ENCODE measurements at regions not wholly inside any gene's neighbourhood (a gene's known extent, or its start where the extent isn't known, plus 50 kb on each side); places are given as distances from the start of the nearest gene placed in this dataset.

DNA sequence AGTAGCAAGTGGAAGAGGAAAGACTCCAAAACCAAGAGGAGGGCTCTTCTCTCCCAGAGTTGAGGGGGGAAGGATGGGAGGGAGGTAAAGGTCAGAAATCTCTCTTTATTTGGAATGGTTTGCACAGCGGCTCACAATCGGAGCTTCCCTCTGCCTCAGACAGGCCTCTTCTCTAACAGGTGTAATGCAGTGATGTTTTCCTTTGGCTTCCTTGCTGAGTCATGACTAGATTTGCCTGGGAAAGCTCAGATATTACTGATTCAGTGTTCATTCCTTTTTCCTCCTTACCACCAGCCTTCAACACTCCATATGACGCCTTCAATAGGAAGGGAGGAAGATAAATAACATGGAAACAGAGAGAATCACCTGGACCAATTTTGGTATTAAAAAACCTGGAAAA is 136.6 kb downstream of the RNF152 start:
- DNase-seq: no peak

DNA sequence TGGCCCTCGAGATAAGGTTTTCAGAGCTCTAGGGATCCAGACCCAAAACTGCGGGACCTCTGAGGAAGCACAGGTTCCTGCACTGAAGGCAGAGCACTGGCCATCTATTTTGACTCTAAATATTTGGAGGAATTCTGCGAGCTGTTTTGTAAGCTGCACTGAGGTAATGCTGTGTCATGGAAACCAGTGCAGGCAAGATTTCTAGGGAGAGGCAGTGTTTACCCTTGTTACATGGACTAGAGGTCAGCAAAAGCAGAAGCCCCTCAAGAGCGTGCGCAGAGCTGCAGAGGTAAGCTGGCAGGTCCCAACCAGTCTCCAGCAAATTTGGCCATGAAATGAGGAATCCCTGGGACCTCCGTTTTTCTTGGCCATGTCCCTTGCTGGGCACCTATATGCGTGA is 137.3 kb downstream of the RNF152 start:
- no peak for DNase-seq

DNA sequence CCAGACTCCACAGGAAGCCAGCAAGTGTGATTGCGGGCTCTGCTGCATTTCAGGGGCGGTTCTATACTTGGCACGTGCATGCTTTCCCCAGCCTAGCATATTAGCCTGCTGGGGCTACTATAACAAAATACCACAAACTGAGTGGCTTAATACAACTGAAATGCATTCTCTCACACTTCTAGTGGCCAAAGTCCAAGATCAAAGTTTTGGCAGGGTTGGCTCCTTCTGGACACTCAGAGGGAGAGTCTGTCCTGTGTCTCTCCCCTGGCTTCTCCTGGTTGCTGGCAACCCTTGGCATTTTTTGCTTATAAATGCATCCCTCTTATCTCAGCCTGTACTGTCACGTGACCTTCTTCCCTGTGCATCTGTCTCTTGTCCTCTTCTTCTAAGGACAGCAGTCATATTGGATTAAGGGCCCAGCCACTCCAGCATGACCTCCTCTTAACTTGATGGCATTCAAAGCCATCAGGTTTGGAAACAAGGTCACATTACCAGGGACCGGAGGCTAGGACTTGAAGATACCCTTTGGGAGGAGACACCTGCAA is 138.7 kb downstream of the RNF152 start:
- no peak for DNase-seq

DNA sequence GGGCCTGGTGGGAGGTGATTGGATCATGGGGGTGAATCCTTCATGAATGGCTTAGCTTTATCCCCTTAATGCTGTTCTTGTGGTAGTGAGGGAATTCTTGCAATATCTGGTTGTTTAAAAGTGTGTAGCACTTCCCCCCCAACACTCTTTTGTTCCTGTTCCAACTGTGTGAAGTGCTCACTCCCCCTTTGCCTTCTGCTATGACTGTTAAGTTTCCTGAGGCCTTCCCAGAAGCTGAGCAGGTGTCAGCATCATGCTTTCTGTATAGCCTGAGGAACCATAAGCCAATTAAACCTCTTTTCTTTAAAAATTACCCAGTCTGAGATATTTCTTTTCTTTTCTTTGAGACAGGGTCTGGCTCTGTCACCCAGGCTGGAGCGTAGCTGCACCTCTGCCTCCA is 139.4 kb downstream of the RNF152 start:
- no peak for DNase-seq

DNA sequence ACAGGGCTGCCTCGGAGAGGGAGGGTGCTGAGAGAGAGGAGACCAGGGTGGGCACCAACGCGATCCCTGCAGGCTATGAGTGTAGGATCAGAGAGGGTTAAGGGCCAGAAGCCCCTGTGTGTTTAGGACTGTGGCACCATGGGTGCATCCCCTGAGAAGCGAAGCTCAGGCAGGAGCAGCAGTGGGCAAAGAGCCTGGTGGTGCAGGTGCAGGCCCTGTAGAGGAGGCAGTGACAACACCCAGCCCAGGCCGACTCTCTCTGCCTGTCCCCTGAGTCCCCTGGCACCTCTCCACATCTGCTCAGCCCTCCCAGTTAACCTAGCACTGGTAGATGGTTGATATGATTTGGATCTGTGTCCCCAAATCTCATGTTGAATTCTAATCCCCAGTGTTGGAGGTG is 139.8 kb downstream of the RNF152 start:
- DNase-seq: no peak

- DNase-seq: no peak
Measured at GRCh38 chr18:61750840-61751668, 141.8 kb downstream of the RNF152 start.

- no peak for DNase-seq
Measured at GRCh38 chr18:61749546-61749945, 143.3 kb downstream of the RNF152 start.

- DNase-seq: no peak
Measured at GRCh38 chr18:61749031-61749430, 143.8 kb downstream of the RNF152 start.

DNA sequence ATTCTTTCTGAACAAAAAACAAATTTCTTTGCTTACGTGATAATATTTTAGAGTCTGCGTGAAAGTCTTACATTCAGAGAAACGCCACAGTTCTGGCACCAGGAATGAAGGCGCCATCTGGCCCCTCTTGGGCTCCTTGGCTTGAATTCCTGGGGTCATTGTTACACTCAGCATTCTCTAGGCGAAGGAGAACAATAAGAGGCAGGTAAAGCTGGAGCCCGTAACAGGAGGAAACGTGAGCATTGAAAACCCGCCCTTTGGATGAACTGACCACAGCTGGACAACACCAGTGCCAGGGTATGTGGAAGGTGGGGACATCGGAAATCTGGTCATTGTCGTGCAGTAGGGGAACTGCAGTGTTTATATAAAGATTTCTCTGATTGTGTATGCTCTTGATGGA is 144.8 kb downstream of the RNF152 start:
- no peak for DNase-seq

DNA sequence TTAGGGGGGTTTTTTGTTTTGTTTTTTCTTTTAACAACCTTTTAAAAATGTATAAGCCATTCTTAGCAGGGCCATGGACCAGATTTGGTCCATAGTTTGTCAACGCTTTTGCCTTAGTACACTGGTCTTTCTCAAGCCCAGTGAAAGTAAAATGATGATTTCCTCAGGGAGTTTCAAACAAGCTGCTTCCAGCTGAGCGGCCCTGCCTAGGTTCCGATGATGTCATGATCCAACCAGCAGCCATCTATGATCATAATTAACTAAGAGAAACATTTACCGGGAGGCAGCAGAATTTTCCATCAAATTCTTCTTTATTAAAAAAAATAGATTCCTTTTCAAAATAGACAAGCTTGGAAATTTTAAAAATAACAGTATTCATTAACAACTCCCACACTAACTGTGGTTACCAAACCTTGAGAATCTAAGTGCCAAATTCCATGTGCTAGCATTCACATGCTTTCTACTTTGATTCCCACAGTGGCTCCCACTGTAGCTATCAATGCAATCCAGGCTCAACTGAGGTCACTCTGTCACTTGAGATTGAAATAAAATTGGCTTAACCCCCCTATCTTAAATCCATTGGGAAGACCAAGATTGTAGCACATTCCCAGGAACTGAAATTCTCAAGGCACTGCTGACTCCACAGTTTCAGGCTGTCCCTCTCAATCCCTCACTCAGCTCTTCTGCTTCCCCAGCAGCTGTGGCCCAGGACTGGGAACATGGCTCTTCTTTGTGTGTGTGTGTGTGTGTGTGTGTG is 148.9 kb downstream of the RNF152 start:
- no peak for DNase-seq

DNA sequence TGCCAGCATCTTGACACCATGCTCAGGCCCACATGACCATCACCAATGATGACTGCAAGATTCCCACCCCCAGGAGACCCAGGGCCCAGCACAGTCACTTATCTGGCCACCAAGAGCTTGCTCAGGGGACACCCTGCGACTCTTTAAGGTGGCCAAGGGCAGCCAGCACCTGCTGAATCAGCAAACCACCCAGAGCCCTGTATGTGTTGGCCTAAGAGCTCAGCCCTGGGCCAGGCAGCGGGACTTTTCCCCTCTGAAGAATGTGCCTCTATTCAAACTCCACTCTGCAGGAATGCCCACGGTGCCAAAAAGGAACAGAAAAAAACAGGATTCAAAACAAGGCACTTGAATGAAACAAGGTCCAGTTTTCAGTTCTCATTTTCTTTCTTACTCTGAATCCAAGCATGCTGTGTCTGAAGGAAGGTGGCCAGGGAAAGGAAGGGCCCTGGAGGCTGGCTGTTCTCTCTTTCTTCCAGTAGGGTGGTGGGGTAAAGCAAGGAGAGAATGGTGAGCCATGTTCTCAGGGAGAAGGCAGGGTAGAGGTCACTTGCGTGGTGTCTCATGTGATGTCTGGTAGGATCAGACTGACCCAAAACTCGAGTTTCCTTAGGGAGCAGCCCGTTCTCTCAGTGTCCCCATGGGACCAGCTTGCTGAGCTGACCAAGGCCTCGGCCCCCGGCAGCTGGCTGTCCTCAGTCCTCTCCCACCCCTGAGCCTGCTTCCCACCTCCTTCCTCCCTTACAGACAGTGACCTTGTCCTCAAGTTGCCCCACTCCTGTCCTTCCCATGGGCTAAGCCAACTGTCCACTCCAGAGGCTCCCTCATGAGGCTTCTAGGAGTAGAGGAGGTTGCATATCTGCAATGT is 150.0 kb downstream of the RNF152 start:
- no peak for DNase-seq

DNA sequence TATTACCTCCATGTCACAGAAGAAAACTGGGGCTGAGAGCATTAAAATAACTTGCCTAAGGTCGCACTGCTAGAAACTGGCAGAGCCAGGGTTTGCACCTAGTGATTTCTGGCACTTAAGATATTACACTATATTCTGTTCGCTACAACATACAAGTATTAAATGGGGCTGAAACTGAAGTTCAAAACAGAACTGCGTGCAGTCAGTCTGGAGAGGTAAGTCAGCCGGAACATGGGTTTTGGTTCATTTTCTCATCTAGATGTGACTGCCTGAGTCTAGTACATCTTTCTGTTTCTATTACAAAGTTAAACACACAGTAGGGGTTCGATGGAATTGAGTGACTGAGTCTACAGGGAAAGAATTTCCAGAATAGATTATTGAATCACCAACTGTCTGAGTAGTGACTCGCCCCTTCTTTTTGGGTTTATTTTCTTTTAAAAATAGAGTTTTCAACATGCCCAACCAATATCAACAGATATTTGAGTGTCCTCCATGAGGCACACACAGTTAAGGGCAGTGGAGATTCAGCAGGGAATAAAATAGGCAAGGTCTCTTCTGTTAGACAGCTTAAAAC is 150.8 kb downstream of the RNF152 start:
- no peak for DNase-seq

DNA sequence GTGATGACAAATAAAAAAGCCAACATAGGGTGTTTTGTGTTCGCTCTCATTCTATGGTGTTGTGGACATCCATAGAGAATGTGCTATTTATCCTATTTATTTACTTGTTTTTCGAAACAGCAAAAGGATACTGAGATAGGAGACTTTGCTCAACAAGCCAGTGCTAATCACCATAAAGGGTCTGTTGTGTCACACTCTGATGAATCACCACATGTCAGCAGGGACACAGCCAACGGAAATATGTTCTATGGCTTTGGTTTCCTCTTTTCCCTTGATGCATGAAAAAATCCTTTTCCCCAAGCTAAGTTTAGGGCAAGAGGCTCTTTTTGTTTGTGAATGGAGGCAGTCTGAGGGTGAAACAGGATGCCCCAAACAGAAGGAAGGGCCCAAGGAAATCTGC is 154.3 kb downstream of the RNF152 start:
- no peak for DNase-seq

DNA sequence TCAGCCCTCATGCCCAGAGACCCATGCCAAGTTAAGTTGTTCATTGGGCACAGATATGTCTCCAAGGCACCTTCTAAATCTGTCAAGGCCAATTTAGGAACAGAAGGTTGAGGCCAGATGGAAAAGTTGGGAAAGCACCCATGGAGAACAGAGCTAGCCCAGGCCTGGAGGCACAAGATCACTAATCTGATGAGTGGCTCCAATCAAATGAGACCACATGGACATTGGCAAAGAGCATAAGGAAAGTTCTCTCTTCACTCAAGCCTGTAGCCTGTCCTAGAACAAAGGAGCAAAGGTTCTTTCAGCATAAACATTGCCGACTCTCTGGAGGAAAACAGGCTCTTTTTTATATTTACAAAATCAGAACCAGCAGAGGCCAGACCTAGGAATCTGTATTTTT is 154.8 kb downstream of the RNF152 start:
- no peak for DNase-seq

- DNase-seq: no peak
Measured at GRCh38 chr18:61736133-61736532, 156.7 kb downstream of the RNF152 start.

GRCh38 chr18:61735564-61736102 is 157.2 kb downstream of the RNF152 start:
- no peak for DNase-seq

- no peak for DNase-seq
Measured at GRCh38 chr18:61734396-61734795, 158.4 kb downstream of the RNF152 start.

DNA sequence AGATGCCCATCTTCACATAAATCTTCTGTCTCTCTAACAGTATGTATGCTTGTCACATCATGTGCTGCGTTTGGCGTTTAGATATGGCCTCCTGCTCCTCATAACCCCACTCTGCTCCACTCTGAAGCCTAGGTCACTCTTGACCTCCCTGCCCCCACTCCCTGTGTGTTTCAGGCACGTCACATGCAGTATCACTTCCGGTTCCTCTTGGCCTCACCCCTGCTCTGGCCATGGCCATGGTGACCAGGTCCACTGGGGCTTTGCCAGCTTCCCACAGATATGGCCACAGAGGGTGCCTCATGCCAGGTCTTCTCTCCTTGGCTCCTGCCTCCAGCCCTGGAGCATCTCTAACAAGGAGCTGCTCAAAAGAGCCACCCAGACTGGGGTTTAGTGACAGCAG is 160.0 kb downstream of the RNF152 start:
- no peak for DNase-seq

GRCh38 chr18:61731693-61732376 is 161.0 kb downstream of the RNF152 start:
- no peak for DNase-seq

GRCh38 chr18:61731178-61731577 is 161.6 kb downstream of the RNF152 start:
- no peak for DNase-seq

DNA sequence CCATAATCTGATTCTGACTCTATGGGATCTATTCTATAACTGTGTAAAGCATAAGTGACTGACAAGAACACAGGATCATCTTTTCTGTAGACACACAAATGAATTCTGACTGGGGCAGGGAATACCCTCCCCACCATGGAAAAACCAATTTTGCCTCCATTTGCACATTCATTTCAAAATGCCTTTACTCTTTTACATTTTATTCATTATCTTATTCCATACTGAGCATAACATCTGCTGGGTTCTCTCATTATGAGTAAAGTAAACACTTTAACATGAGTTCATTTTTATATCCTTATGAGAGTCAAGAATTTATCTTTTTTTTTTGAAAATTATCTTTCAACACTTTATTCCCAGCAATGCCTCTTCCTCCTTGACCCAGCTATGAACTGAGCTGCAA is 163.5 kb downstream of the RNF152 start:
- no peak for DNase-seq

Measured in left kidney (tissue), 1 donor.